Ovary (tissue), 3 donors: ENCODE measurements at regions not wholly inside any gene's neighbourhood (a gene's known extent, or its start where the extent isn't known, plus 50 kb on each side); places are given as distances from the start of the nearest gene placed in this dataset.

Experiments used
- CTCF ChIP-seq, 3 donors: fragments of 450-650 bp in 2 of 3; fragments of 200-600 bp in 1 of 3; IDR thresholded peaks; one replicate each; pipeline versions ENCODE4 v1.5.1 to v1.8.0; 2016 to 2022; ENCODE audit warnings: antibody characterized with exemption in 3 of 3, mild to moderate bottlenecking in 1 of 3
- EP300 ChIP-seq: sonication (generic); formaldehyde crosslinking; IDR thresholded peaks from one replicate; pipeline ENCODE4 v1.6.1; 2017; ENCODE audit warnings: antibody characterized with exemption
- POLR2A ChIP-seq: fragments of 450-650 bp; IDR thresholded peaks from one replicate; pipeline ENCODE4 v1.6.1; 2017; ENCODE audit warnings: antibody characterized with exemption, mild to moderate bottlenecking, moderate library complexity
- donor health status: DM: no; HTN: no; CAD: no.

- TF ChIP-seq CTCF (IDR thresholded peaks at IDR 0.05) (no peak), POLR2A (no peak), EP300 (no peak)
These were observed 66.7 kb upstream of the RTN4 start for GRCh38 chr2:55116966-55117365.
